Fibroblast of villous mesenchyme (primary cell): ENCODE measurements at regions not wholly inside any gene's neighbourhood (a gene's known extent, or its start where the extent isn't known, plus 50 kb on each side); places are given as distances from the start of the nearest gene placed in this dataset.

Source experiments
- DNase-seq: peaks from one replicate; pipeline ENCODE4 v3.0.0-alpha.2; 2010; ENCODE audit warnings: low read depth
- H3K4me3 ChIP-seq: 2 replicates; pipeline ENCODE4 v1.5.1; 2011; ENCODE audit warnings: low read depth, mild to moderate bottlenecking, low read length
- CTCF ChIP-seq: IDR thresholded peaks from 2 replicates; pipeline ENCODE4 v1.5.1; 2012; ENCODE audit warnings: low read depth, mild to moderate bottlenecking, low read length; ENCODE audit not compliant: insufficient read depth

- no peak overlapping the region for H3K4me3 ChIP-seq
- TF ChIP-seq CTCF = no peak
- no peak for DNase-seq
These were observed 804.9 kb downstream of the SUCLG1 start for GRCh38 chr2:83654091-83654611.

- no peak overlapping the region for H3K4me3 ChIP-seq
- DNase-seq = no peak
- no peak for TF ChIP-seq CTCF
These were observed 808.2 kb downstream of the SUCLG1 start for GRCh38 chr2:83650898-83651297.

GRCh38 chr2:83650161-83650560 is 808.9 kb downstream of the SUCLG1 start:
- no peak for DNase-seq
- no peak overlapping the region for H3K4me3 ChIP-seq
- TF ChIP-seq CTCF = no peak

GRCh38 chr2:83640506-83640905 is 818.6 kb downstream of the SUCLG1 start:
- H3K4me3 ChIP-seq = no peak overlapping the region
- TF ChIP-seq CTCF = no peak
- DNase-seq = no peak

- TF ChIP-seq CTCF = no peak
- no peak overlapping the region for H3K4me3 ChIP-seq
- DNase-seq = peak; percentile 3
These were observed 825.7 kb downstream of the SUCLG1 start for GRCh38 chr2:83633423-83633822.

- no peak for DNase-seq
- no peak overlapping the region for H3K4me3 ChIP-seq
- TF ChIP-seq CTCF = no peak
These were observed 828.7 kb downstream of the SUCLG1 start for GRCh38 chr2:83630351-83630750.

GRCh38 chr2:83615511-83615910 is 843.6 kb downstream of the SUCLG1 start:
- no peak overlapping the region for H3K4me3 ChIP-seq
- no peak for DNase-seq
- no peak for TF ChIP-seq CTCF
